ENCODE measurements at regions not wholly inside any gene's neighbourhood (a gene's known extent, or its start where the extent isn't known, plus 50 kb on each side); places are given as distances from the start of the nearest gene placed in this dataset.

DNA sequence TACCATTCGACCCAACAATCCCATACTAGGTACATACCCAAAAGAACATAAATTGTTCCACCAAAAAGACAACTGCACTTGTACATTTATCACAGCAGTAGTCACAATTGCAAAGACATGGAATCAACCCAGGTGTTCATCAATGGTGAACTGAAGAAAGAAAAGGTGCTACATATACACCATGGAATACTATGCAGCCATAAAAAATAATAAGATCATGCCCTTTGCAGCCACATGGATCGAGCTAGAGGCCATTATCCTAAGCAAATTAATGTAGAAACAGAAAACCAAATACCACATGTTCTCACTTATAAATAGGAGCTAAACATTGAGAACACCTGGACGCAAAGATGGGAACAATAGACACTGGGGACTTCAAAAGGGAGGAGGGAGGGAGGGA lies 79.3 kb upstream of the NEBL start:
- no peak for DNase-seq (ENCODE audit: low read depth)

DNA sequence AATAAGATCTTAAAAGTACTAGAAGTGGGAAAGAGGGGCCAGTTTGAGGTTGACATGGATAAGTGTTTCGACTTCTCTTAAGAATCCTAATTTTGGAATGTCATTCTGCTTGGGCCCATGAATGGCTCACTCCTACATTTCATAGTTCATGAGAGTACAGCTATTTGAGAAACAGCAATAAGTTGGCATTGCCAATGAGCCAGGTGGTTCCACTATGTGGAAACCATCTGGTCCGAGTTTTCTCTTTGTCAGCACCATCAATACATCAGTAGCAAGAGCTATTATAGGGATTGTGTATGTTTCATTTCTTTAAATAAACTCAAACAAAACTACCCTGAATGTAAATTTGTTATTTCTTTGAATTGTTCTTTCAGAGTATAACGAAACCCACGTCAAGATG lies 78.1 kb upstream of the NEBL start:
- no peak for DNase-seq (ENCODE audit: low read depth)

DNA sequence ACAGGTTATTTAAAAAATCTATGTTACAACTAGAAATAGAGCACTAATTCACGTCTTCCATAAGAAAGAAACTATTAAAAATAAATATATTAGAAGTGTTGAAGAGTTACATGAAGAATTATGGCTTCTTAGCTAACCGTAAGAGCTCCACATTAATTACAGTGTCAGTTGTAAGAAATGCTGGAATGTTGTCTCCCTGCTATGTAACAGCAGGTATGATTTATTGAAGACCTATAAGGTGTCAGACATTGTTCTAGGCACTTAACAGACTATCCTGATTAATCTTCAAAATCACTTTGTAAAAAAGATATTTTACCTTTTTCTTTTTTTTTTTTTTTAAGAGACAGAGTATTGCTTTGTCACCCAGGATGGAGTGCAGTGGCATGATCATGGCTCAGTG lies 75.8 kb upstream of the NEBL start:
- no peak for DNase-seq (ENCODE audit: low read depth)

DNA sequence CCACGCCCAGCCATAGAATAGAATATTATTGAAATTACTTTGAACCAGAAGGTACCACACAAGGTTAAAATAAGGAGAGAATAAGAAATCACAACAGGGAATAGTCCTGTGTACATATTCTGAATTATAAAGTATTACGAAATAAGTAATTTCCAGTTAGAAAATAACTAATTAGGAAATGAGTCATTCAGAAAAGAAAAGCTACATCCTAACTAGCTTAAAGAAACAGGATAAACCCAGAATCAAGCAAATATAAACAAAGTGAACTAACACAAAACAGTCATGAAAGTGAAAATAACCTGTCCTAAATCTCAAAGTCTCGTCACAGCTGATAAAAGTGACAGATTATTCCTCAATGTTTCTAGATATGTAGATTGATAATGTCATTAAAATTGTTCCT lies 74.8 kb upstream of the NEBL start:
- no peak for DNase-seq (ENCODE audit: low read depth)

DNA sequence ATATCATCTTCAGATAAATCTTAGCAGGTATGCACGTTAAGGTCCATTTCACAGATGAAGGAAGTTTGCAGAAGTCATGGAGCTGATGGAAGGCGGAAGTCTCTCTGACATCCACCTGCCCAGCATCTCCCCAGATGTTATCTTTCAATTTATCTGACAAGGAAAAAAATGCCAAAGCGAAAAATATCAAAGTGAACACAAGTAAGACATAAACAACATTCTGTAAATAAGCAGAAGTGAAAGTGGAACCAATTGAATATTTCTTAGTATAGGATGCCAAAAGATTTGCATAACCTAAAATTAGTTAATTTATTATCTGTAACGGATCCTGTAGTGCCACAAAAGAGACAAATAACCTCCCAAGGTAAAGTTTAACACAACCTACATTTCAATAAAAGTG lies 73.6 kb upstream of the NEBL start:
- DNase-seq (ENCODE audit: low read depth): no peak

DNA sequence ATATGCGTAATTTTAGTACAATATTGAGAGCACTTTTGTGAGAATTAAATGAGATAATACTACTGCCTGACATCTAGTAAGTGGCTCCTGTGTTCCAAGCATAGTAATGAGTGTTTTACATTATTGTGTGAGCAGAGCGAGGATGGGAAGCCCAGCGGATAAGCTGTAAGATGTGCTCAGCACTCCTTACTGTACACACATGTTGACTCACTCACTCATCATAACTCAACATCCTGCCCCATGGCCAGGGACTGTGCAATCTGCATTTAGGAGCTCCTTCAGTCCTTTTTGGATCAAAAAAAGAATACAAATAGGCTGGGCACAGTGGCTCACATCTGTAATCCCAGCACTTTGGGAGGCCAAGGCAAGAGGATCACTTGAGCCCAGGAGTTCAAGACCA lies 72.9 kb upstream of the NEBL start:
- no peak for DNase-seq (ENCODE audit: low read depth)

DNA sequence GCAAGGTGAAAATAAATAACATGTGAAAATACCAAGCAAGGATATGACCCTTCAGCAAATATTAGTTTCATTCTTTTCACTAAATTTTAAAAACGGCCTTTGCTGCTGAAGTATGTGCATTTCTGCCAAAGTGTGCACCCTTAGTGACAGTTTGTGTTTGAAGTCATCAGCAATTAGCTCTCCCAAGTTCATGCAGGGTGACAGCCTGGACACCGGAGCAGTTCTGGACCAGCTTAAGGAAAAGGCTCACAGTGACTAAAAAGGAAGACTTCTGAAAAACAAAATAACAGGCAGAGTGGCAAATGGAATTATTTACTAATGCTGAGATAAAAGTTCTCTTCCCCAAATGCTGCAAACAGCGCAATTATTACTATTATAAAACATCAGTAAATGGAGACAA lies 69.3 kb upstream of the NEBL start:
- DNase-seq (ENCODE audit: low read depth): no peak

DNA sequence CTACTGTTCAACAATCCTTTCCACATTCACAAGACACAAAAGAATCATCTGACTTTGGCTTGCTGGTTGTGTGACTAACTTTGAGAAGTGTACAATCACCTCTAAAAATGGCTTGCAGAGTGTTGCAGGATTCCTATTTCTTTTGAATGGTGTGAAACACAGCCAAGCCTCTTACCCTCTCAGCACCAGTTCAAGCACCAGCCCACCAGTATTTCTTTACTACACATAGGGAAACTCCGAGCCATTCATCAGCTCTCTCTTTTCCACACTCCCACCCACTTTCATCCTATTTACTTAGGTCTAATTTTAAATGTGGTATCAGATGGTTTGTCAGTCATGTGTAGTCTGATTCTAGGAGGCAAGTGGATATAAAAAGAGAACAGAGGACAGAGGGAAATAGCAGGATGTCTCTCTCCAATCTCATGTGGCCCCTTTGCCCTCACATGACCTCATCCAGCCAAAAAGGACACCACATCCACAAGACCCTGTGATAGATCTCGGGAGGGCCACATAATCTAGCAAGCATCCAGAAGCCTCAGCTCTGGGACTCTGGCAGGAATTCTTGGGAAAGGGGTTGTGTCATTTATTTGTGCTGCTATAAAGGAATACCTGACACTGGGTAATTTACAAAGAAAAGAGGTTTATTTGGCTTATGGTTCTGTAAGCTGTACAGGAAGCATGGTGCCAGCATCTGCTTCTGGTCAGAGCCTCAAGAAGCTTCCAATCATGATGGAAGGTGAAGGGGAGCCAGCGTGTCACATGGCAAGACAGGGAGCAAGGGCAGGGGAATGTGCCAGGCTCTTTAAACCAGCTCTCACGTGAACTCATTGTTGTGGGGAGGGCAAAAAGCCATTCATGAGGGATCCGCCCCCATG lies 66.8 kb upstream of the NEBL start:
- no peak for DNase-seq (ENCODE audit: low read depth)

DNA sequence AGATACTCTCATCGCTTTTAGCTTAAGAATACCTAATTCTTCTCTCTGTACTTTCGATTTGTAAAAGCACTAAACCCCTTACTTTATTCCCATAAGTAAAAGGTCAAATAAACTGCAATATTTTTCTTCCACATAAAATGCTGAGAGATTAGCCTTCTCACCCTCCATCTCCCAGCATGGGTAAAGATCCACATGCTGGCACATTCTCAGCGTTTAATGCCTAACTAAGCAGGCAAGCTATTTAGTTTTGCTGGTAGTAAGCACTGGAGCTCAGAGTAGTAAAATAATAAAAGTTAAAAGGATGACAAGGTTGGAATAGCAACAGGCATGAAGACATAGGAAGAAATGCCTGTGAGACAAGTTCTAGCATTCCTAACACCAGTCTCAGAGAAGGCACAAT lies 65.9 kb upstream of the NEBL start:
- no peak for DNase-seq (ENCODE audit: low read depth)

DNA sequence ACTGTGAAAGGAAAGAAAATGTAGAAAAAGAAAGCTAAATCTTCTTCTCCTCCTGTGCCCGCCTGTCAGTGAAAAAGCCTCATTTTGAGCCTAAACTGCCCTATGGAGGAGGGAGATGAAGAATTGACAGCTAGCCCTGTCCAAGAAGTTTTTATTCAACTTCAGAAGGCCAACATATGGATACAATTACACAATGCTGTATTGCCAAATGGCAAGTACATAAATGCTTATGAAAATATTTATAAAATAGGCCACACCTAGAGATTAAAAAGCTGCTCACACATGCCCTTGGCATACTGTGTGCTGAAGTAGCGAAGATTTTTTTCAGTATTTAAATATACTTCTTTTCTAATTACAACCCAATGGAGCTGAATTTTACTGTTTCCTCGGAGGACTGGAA lies 65.1 kb upstream of the NEBL start:
- DNase-seq (ENCODE audit: low read depth): no peak

DNA sequence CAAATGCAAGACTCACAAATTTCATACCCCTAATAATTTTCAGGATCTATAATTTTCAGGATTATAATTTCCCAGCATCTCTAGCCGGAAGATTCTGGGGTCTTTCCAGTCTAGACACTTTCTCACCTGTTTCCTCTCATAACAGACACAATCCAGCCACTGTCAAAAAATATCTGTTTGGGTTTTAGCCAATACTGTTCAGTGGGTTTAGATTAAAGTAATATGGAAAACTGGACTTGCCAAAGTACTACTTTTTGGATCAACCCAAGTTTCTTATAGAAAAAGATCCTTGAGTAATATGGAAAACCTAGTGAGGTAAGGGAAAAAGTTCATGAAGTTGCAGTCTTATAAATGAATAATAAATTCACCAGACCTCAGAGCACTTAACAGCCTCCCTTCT lies 62.1 kb upstream of the NEBL start:
- DNase-seq (ENCODE audit: low read depth): no peak

DNA sequence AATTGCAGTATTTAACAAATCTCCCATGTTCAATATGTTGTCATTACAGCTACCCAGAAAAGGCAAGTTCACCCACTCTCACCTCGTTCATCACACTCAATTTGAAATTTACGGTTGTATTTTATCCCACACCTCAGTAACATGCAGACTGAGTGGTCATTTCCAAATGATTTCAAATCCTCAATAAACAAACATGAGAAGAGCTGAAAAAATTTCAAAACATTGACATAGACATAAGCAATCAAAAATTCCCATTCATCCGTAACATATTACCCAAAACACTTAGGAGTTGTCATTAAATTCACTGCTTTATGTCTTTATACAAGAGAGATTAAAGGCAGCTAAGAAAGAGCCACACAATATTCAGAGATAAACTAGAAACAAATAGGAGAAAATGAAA lies 61.7 kb upstream of the NEBL start:
- DNase-seq (ENCODE audit: low read depth): no peak

DNA sequence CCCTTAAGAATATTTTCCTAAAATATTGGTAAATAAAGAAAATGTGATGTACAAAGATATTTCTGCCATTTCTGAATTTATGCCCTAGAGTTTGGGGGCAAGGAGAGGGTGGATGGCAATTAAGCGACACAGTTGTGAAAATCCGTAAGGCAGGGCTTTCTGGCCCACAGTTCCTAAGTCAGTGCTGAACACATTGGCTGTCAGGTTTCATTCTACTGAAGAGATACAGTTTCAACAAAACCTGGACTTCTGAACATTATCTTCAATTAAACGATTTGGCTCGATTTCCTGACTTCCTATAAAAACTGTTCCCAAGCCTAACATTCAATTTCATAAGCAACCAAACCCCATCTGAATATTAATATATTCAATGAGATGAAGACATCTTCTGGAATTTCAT lies 61.1 kb upstream of the NEBL start:
- no peak for DNase-seq (ENCODE audit: low read depth)

DNA sequence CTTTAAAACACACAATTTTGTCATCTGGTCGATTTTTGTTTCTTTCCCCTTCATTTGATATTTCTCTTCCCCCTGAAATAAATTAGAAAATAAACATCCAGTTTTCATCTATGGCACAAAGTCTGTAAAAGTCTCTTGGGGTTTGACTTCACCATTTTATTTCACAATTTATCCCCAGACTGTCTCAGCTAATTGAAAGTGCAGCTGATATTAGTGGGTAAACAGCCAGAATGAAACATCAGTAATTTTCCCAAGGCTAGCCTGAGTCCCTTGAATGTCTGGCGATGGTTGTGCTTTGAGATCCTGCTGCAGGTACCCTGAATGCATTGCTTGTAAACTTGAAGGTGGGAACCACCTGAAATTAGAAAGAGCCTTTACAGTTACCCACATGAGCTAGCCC lies 60.6 kb upstream of the NEBL start:
- DNase-seq (ENCODE audit: low read depth): no peak

DNA sequence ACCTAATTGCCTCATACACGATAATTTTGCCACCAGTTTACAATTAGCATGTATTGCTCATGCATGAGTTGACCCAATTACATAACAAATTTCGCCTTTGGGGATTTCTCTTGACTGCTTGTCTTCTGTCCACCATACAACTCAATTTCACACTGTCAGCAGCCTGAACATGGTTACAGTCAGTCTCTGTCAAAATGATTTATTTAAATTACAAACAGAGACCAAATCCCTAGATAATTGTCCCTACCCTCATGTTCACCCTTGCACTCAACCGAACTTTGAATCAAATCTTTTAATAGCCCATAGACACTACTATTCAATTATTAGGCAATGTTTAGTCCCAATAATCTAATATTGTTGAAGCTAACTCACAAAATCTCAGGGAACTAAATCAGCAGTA lies 59.7 kb upstream of the NEBL start:
- no peak for DNase-seq (ENCODE audit: low read depth)

DNA sequence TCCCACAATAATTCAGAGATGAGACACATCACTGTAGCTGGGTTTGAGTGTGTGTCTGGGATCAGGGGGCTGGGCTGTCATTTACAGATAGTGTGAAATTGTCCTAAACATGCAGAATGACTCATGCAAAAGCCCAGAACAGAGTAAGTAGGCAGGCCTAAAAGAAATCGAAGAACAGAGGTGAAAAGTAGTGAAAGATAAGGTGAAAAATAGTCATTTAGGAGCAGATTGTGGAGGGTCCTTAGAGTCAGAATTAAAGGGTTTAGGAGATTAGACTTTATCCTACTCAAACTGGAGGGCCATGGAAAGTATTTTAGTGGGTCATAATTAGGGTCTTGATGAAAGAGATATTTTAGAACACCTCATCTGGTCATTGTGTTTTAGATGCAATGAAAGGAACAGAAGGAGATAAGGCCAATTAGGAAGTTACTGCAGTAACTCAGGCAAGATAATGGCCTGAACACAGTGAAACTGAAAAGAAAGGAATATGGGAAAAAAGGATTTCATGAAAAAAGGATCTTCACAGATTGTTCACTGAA lies 58.3 kb upstream of the NEBL start:
- DNase-seq (ENCODE audit: low read depth): no peak

DNA sequence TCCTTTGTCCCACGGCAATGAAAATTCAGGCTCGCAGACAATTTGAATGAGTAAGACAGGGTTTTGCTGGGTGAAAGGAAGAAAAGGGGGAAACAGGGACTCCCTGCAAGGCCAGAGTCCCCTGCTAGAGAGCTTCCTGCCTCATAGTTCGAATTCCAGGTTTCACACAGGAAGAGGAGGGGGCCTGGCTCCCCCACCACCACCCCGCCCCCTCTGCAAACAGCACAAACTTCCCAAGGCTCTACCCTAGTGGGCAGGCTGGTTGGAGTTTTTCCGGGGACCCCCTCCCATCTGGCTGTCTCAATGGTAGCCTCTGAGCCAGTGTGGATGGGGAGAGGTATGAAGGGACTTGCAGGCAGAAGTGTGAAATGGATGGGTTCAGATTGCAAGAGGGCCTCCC lies 57.4 kb upstream of the NEBL start:
- no peak for DNase-seq (ENCODE audit: low read depth)

DNA sequence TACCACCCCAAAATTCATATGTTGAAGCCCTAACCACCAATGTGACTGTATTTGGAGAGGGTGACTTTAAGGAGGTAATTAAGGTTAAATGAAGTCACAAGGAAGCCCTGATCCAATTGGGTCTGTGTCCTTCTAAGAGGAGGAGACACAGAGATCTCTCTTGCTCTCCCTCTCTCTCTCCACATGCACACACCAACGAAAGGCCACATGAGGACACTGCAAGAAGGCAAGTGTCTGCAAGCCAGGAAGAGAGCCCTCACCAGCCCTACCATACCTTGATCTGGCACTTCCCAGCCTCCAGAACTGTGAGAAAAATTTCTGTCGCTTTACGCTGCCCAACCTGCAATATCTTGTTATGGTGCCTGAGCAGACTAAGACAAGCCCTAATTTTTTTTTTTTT lies 56.0 kb upstream of the NEBL start:
- DNase-seq (ENCODE audit: low read depth): no peak

DNA sequence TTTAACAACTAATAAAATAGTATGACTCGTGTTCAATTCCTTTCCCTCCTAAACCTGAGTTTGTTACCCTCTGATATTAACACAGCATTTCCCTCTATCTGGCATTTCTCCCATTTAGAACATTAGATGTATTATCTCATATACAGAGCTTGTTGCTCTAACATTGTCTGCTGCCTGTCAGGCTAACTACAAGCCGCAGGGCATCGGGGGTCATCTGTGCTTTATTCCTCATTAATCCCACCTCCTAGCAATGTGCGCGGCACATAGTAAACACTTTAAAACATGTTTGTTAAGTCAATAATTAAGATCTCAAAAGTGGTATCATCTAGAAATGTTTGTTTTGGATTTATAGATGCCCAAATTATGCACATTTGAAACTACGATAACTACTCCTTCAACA lies 52.9 kb upstream of the NEBL start:
- DNase-seq (ENCODE audit: low read depth): no peak

DNA sequence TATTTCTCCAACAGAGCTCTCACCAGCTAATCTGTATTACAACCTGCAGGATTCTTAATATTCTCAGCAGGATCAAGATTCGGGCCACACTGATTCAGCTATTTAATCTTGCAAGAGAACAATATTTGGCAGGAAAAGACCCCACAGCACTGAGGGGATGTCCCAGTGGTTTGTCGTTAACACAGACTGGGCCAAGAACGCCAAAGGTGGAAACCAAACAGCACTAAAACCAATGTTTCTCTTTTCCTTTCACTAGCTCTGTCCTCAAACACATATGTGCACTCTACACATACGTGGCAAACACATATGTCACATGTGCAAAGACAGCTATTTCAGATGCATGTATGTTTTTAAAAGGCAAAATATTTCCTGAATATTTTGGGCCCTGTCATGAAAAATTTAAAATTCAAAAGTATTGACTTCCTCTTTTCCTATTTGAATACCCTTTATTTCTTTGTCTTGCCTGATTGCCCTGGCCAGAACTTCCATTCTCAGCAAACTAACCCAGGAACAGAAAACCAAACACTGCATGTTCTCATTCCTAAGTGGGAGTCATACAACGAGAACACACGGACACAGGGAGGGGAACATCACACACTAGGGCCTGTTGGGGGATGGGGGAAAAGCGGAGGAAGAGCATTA lies 51.7 kb upstream of the NEBL start:
- DNase-seq (ENCODE audit: low read depth): no peak
